ENCODE measurements at regions not wholly inside any gene's neighbourhood (a gene's known extent, or its start where the extent isn't known, plus 50 kb on each side); places are given as distances from the start of the nearest gene placed in this dataset.

GRCh38 chr3:55343486-55344357 lies 143.4 kb downstream of the WNT5A start:
- no peak overlapping the region for H3K27ac Mint-ChIP-seq
- TF ChIP-seq, protein P1, sequence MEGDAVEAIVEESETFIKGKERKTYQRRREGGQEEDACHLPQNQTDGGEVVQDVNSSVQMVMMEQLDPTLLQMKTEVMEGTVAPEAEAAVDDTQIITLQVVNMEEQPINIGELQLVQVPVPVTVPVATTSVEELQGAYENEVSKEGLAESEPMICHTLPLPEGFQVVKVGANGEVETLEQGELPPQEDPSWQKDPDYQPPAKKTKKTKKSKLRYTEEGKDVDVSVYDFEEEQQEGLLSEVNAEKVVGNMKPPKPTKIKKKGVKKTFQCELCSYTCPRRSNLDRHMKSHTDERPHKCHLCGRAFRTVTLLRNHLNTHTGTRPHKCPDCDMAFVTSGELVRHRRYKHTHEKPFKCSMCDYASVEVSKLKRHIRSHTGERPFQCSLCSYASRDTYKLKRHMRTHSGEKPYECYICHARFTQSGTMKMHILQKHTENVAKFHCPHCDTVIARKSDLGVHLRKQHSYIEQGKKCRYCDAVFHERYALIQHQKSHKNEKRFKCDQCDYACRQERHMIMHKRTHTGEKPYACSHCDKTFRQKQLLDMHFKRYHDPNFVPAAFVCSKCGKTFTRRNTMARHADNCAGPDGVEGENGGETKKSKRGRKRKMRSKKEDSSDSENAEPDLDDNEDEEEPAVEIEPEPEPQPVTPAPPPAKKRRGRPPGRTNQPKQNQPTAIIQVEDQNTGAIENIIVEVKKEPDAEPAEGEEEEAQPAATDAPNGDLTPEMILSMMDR (IDR thresholded peaks at IDR 0.05; ENCODE audit: unreplicated experiment) = no peak
- H3K27me3 Mint-ChIP-seq (ENCODE audit: low read depth) = no peaks in the 10 kb centered on the region
- no peaks in the 10 kb centered on the region for H3K36me3 Mint-ChIP-seq
- no peak overlapping the region for H3K4me3 Mint-ChIP-seq
- H3K4me1 Mint-ChIP-seq = peaks cover 7% of the 10 kb centered on the region
- peaks cover 11% of the 10 kb centered on the region for H3K9me3 Mint-ChIP-seq
- DNase-seq (ENCODE audit: low spot score in 2 of 2, unreplicated experiment in 2 of 2) = no peak

DNA sequence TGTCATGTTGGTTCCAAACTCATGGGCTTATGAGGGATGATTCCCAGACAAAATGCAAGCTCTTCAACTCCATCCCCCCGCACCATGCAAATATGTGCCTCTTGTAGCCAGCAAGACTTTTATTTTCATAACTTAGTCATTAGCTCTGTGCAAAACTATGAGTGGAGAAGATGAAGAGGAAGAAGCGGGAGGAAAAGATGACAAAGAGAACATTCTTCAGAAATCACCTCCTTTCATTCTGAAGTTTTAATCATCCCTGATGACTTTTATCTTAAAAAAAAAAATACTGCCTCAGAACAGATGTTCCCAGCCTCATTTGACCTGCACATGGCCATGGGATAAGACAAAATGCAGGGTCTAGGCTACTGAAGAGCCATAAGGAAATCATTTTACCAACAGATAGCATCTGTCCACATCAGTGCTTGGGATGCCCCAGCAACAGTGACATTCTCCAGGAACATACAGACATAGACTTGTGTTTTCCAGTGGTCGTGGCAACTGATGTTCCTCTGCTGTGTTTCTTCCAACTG lies 145.5 kb downstream of the WNT5A start:
- Mint-ChIP-seq H3K27me3 (ENCODE audit: low read depth) (no peaks in the 10 kb centered on the region), H3K27ac (no peak overlapping the region), H3K4me1 (peaks cover 12% of the 10 kb centered on the region), H3K4me3 (no peak overlapping the region), H3K9me3 (peaks cover 6% of the 10 kb centered on the region), H3K36me3 (no peaks in the 10 kb centered on the region)
- DNase-seq (ENCODE audit: low spot score in 2 of 2, unreplicated experiment in 2 of 2) = no peak
- TF ChIP-seq, protein P1 (IDR thresholded peaks at IDR 0.05; ENCODE audit: unreplicated experiment) = no peak

GRCh38 chr3:55339819-55340218 lies 147.3 kb downstream of the WNT5A start:
- no peak for DNase-seq (ENCODE audit: low spot score in 2 of 2, unreplicated experiment in 2 of 2)
- TF ChIP-seq, protein P1 (IDR thresholded peaks at IDR 0.05; ENCODE audit: unreplicated experiment) = no peak
- H3K9me3 Mint-ChIP-seq = no peaks in the 10 kb centered on the region
- no peak overlapping the region for H3K4me3 Mint-ChIP-seq
- H3K36me3 Mint-ChIP-seq = no peaks in the 10 kb centered on the region
- peaks cover 12% of the 10 kb centered on the region for H3K4me1 Mint-ChIP-seq
- H3K27ac Mint-ChIP-seq = no peak overlapping the region
- no peaks in the 10 kb centered on the region for H3K27me3 Mint-ChIP-seq (ENCODE audit: low read depth)

- peaks cover 12% of the 10 kb centered on the region for H3K4me1 Mint-ChIP-seq
These were observed 147.7 kb downstream of the WNT5A start for GRCh38 chr3:55339390-55339789.

GRCh38 chr3:55337641-55338180 lies 149.4 kb downstream of the WNT5A start:
- no peaks in the 10 kb centered on the region for H3K9me3 Mint-ChIP-seq

More at GRCh38 chr3:55339390-55339789, 147.7 kb downstream of the WNT5A start:
- TF ChIP-seq, protein P1 (IDR thresholded peaks at IDR 0.05; ENCODE audit: unreplicated experiment) = no peak
- no peak overlapping the region for H3K27ac Mint-ChIP-seq
- no peaks in the 10 kb centered on the region for H3K9me3 Mint-ChIP-seq
- H3K36me3 Mint-ChIP-seq = no peaks in the 10 kb centered on the region
- DNase-seq (ENCODE audit: low spot score in 2 of 2, unreplicated experiment in 2 of 2) = no peak
- H3K4me3 Mint-ChIP-seq = no peak overlapping the region
- H3K27me3 Mint-ChIP-seq (ENCODE audit: low read depth) = no peaks in the 10 kb centered on the region

More at GRCh38 chr3:55337641-55338180, 149.4 kb downstream of the WNT5A start:
- no peak for DNase-seq (ENCODE audit: low spot score in 2 of 2, unreplicated experiment in 2 of 2)
- H3K27ac Mint-ChIP-seq = no peak overlapping the region
- H3K27me3 Mint-ChIP-seq (ENCODE audit: low read depth) = no peaks in the 10 kb centered on the region
- no peaks in the 10 kb centered on the region for H3K36me3 Mint-ChIP-seq
- H3K4me3 Mint-ChIP-seq = no peak overlapping the region
- TF ChIP-seq, protein P1 (IDR thresholded peaks at IDR 0.05; ENCODE audit: unreplicated experiment) = no peak
- H3K4me1 Mint-ChIP-seq = peaks cover 17% of the 10 kb centered on the region

Data from mesothelial cell of epicardium (in vitro differentiated cells).